ENCODE measurements at regions not wholly inside any gene's neighbourhood (a gene's known extent, or its start where the extent isn't known, plus 50 kb on each side); places are given as distances from the start of the nearest gene placed in this dataset.

DNA sequence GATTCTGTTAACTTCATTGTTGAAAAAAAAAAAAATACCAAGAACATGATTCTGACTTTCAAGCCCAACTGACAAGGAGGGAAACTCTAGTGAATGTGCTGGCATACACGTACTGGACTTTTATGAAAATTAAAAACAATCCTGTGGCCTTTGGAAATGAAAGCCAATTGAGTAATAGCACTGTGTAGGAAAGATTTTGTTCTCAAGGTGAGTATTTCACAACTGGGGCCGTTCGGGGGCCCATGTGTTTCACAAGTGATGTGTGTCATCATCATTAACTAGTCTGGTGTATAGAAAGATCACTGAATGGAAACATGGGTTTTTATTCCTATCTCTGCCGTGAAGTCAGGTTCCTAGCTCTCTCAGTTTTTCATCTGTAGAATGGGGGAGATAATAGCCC is 605.0 kb upstream of the CLINT1 start (continued):
- TF ChIP-seq, protein P1, sequence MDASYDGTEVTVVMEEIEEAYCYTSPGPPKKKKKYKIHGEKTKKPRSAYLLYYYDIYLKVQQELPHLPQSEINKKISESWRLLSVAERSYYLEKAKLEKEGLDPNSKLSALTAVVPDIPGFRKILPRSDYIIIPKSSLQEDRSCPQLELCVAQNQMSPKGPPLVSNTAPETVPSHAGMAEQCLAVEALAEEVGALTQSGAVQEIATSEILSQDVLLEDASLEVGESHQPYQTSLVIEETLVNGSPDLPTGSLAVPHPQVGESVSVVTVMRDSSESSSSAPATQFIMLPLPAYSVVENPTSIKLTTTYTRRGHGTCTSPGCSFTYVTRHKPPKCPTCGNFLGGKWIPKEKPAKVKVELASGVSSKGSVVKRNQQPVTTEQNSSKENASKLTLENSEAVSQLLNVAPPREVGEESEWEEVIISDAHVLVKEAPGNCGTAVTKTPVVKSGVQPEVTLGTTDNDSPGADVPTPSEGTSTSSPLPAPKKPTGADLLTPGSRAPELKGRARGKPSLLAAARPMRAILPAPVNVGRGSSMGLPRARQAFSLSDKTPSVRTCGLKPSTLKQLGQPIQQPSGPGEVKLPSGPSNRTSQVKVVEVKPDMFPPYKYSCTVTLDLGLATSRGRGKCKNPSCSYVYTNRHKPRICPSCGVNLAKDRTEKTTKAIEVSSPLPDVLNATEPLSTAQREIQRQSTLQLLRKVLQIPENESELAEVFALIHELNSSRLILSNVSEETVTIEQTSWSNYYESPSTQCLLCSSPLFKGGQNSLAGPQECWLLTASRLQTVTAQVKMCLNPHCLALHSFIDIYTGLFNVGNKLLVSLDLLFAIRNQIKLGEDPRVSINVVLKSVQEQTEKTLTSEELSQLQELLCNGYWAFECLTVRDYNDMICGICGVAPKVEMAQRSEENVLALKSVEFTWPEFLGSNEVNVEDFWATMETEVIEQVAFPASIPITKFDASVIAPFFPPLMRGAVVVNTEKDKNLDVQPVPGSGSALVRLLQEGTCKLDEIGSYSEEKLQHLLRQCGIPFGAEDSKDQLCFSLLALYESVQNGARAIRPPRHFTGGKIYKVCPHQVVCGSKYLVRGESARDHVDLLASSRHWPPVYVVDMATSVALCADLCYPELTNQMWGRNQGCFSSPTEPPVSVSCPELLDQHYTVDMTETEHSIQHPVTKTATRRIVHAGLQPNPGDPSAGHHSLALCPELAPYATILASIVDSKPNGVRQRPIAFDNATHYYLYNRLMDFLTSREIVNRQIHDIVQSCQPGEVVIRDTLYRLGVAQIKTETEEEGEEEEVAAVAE (CRISPR knock-in tag; IDR thresholded peaks at IDR 0.05; ENCODE audit: borderline replicate concordance): no peak
- TF ChIP-seq MAZ (IDR thresholded peaks at IDR 0.05; ENCODE audit: borderline replicate concordance, low read depth, low read length) (no peak), MAZ (CRISPR knock-in tag; IDR thresholded peaks at IDR 0.05; ENCODE audit: low read depth) (no peak), RORA (CRISPR knock-in tag; IDR thresholded peaks at IDR 0.05) (0 out of 2 replicates have a peak, but pooled peaks have one; percentile 38), KMT2B (CRISPR knock-in tag; IDR thresholded peaks at IDR 0.05) (no peak), ZNF234 (CRISPR knock-in tag; conservative IDR thresholded peaks at IDR 0.05) (no peak), ARID2 (CRISPR knock-in tag; IDR thresholded peaks at IDR 0.05; ENCODE audit: borderline replicate concordance) (no peak), ZBTB7A (CRISPR knock-in tag; IDR thresholded peaks at IDR 0.05) (no peak), ZBTB8A (CRISPR knock-in tag; IDR thresholded peaks at IDR 0.05; ENCODE audit: borderline replicate concordance, low read depth) (no peak), ZSCAN29 (CRISPR knock-in tag; conservative IDR thresholded peaks at IDR 0.05) (no peak), ZNF235 (CRISPR knock-in tag; IDR thresholded peaks at IDR 0.05; ENCODE audit: borderline replicate concordance) (no peak), ZNF546 (CRISPR knock-in tag; conservative IDR thresholded peaks at IDR 0.05) (no peak), ZNF30 (CRISPR knock-in tag; IDR thresholded peaks at IDR 0.05) (no peak), ZNF841 (CRISPR knock-in tag; IDR thresholded peaks at IDR 0.05; ENCODE audit: borderline replicate concordance) (no peak), IKZF1 (IDR thresholded peaks at IDR 0.05) (no peak), ZNF598 (CRISPR knock-in tag; IDR thresholded peaks at IDR 0.05; ENCODE audit: borderline replicate concordance) (no peak), MZF1 (CRISPR knock-in tag; IDR thresholded peaks at IDR 0.05; ENCODE audit: borderline replicate concordance) (no peak), AGO1 (IDR thresholded peaks at IDR 0.05; ENCODE audit: low read depth, low read length, poor library complexity, severe bottlenecking) (no peak), HIVEP1 (CRISPR knock-in tag; IDR thresholded peaks at IDR 0.05) (no peak), NR3C1 (CRISPR knock-in tag; IDR thresholded peaks at IDR 0.05) (no peak), ZC3H13 (CRISPR knock-in tag; IDR thresholded peaks at IDR 0.05) (no peak), ZNF333 (CRISPR knock-in tag; IDR thresholded peaks at IDR 0.05; ENCODE audit: borderline replicate concordance) (no peak)
- TF ChIP-seq, protein P2, sequence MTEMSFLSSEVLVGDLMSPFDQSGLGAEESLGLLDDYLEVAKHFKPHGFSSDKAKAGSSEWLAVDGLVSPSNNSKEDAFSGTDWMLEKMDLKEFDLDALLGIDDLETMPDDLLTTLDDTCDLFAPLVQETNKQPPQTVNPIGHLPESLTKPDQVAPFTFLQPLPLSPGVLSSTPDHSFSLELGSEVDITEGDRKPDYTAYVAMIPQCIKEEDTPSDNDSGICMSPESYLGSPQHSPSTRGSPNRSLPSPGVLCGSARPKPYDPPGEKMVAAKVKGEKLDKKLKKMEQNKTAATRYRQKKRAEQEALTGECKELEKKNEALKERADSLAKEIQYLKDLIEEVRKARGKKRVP (CRISPR knock-in tag; IDR thresholded peaks at IDR 0.05): peak in 1 of 2 experiments; percentile 90; a peak in 2 of 4 replicates
- TF ChIP-seq, protein P3, sequence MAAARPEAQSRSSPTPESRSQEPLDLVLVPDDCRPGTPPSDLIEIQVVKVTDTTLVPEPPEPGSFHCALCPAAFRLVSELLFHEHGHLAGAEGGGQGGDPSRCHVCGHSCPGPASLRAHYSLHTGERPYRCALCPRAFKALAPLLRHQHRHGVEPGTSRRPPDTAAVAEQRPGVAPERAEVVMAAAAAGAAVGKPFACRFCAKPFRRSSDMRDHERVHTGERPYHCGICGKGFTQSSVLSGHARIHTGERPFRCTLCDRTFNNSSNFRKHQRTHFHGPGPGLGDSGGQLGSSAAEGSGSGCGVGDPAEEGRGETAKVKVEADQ (CRISPR knock-in tag; IDR thresholded peaks at IDR 0.05; ENCODE audit: borderline replicate concordance): no peak
- TF ChIP-seq, protein P4, sequence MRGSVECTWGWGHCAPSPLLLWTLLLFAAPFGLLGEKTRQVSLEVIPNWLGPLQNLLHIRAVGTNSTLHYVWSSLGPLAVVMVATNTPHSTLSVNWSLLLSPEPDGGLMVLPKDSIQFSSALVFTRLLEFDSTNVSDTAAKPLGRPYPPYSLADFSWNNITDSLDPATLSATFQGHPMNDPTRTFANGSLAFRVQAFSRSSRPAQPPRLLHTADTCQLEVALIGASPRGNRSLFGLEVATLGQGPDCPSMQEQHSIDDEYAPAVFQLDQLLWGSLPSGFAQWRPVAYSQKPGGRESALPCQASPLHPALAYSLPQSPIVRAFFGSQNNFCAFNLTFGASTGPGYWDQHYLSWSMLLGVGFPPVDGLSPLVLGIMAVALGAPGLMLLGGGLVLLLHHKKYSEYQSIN (CRISPR knock-in tag; IDR thresholded peaks at IDR 0.05; ENCODE audit: borderline replicate concordance): no peak
